ENCODE measurements at regions not wholly inside any gene's neighbourhood (a gene's known extent, or its start where the extent isn't known, plus 50 kb on each side); places are given as distances from the start of the nearest gene placed in this dataset.

DNA sequence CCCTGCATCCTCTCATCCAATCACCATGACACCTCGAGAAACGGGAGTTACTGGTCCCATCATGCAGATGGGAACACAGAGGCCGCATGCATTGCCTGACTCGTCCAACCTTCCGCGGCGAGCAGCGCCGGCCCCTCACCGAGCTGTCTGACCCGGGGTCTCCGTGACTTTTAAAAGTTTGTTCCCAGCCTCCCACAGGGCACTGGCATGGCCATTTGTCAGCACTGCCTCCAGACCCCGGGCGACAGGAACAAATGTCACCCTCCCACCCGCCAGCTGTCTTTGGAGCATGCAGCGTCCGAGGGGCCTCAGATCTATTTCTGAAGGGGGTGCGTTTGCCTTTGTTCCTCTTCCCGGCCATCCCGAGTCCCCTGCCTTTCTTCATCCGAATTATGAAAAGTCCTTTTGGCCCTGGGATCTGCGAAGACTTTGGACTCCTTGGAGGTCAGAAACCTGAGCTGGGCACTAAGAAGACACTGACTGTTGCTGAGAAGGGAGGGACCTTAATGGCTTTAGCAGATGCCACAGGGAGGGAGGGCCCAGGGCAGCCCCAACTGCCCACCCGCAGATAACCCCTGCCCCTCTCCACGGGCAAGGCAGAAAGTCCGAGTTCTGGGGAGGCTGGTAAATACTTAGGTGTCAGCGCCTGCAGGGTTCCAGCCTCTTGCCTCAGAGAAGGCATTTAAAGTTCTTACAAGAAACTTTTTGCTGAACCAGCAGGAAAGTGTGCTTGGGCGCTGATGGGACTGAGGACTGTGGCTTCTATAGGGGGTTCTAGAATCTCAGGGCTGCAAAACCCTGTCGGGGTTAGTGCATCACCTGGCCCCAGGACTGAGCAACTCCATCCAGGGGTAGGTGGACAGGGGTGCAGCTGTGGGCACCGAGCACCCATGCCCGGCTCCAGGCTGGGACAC, 348.1 kb downstream of the FOXL1 start:
- no peaks in the 10 kb centered on the region for H4K20me1 ChIP-seq
- H3K4me1 ChIP-seq: no peaks in the 10 kb centered on the region
- H3K27me3 ChIP-seq: peaks cover 32% of the 10 kb centered on the region
- no peak overlapping the region for H3K4me2 ChIP-seq
- no peak overlapping the region for H3K9ac ChIP-seq
- no peaks in the 10 kb centered on the region for H3K36me3 ChIP-seq
- TF ChIP-seq Cebpa-rat (IDR thresholded peaks at IDR 0.05): no peak
- no peak overlapping the region for H3K27ac ChIP-seq
- H3K9me3 ChIP-seq: peaks cover 2% of the 10 kb centered on the region
- H3K4me3 ChIP-seq: no peak overlapping the region

DNA sequence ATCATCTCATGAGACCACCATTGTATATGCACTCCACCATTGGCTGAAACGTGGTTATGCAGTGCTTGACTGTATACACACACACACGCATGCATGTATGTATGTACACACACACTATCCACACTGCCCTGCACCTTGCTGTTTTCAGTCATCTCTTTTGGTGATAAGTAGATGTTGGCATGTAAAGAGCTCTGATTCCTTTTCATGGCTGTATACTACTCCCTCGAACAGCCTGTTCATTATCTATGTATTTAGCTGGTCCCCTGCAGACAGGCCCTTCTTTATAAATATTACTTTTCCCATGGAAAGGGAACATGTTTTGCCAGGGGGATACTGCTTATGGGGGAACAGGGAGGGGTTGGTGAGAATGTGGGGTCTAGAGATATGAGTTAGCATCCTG, 349.4 kb downstream of the FOXL1 start:
- no peak overlapping the region for H3K4me2 ChIP-seq
- H3K27me3 ChIP-seq: peaks cover 32% of the 10 kb centered on the region
- H3K36me3 ChIP-seq: no peaks in the 10 kb centered on the region
- no peaks in the 10 kb centered on the region for H4K20me1 ChIP-seq
- TF ChIP-seq Cebpa-rat (IDR thresholded peaks at IDR 0.05): no peak
- no peaks in the 10 kb centered on the region for H3K9me3 ChIP-seq
- no peak overlapping the region for H3K27ac ChIP-seq
- H3K9ac ChIP-seq: no peak overlapping the region
- H3K4me1 ChIP-seq: no peaks in the 10 kb centered on the region
- H3K4me3 ChIP-seq: no peak overlapping the region

DNA sequence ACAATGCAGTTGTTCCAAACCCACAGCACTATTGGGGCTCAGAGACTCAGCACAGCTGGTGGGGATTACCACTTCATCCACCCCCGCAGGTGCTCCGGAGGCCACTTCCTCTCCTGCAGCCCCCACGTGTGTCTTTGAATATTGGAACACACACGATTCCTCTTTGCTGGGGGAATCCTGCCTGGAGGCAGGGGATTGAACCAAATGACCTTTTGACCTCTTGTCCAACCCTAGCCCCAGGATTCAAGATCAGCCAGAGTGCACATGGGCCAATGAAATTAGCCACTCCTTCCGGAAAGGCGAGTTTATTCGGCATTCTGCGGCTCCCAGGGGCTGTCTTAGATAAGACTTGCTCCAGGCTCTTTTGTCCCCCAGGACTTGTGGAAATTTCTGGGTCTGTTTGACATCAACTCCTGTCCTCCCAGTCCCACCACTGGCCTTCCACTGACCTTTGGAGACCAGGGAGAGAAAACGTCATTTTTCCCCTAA, 350.2 kb downstream of the FOXL1 start:
- Histone ChIP-seq H3K4me3 (no peak overlapping the region), H3K27me3 (peaks cover 32% of the 10 kb centered on the region)

DNA sequence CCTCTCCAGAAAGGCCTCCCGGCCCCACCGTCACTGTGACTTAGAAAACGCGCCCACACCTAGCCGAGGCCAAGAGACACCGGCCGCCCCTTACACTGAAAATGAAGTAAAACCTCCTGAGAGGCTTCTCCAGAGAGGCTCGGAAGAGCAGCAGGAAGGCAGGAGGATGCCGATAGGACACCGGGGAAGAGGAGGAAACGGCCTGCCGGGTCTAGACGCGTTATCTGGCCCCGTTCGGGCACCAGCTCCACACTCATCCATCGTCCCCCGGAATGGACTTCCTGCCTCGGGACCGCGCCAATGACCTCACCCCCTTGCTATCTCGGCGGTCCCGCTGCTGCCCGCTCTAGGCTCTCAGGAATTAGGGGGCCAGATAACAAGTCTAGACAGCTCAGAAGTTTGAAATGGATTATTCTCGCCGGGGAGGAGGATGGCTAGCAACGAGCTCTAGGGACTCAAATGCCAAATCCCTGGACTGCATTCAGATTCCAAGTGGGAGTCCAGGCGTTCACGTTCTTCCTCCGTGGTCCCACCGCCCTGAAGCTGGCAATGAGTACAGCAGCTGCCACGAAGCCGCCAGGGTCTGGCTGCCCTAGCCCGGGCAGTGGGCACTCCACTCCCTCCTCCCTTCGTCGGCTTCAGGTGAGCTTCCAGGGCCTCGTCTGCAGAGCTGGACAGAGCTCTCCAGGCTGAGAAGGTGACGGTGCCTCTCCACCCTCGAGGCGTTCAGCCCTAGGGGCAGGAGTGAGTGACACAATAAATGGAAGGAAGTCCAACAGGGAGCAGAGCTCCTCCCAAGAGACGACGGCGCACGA, 350.9 kb downstream of the FOXL1 start:
- no peaks in the 10 kb centered on the region for H3K9me3 ChIP-seq
- no peaks in the 10 kb centered on the region for H4K20me1 ChIP-seq
- H3K36me3 ChIP-seq: no peaks in the 10 kb centered on the region
- H3K4me3 ChIP-seq: no peak overlapping the region
- no peak overlapping the region for H3K4me2 ChIP-seq
- H3K27me3 ChIP-seq: peaks cover 32% of the 10 kb centered on the region
- H3K27ac ChIP-seq: no peak overlapping the region
- H3K9ac ChIP-seq: no peak overlapping the region
- TF ChIP-seq Cebpa-rat (IDR thresholded peaks at IDR 0.05): no peak
- no peaks in the 10 kb centered on the region for H3K4me1 ChIP-seq

More for the DNA sequence above, 350.2 kb downstream of the FOXL1 start:
- H4K20me1 ChIP-seq: no peaks in the 10 kb centered on the region
- no peaks in the 10 kb centered on the region for H3K36me3 ChIP-seq
- no peaks in the 10 kb centered on the region for H3K9me3 ChIP-seq
- no peak for TF ChIP-seq Cebpa-rat (IDR thresholded peaks at IDR 0.05)
- no peak overlapping the region for H3K9ac ChIP-seq
- H3K4me1 ChIP-seq: no peaks in the 10 kb centered on the region
- no peak overlapping the region for H3K27ac ChIP-seq
- H3K4me2 ChIP-seq: no peak overlapping the region

DNA sequence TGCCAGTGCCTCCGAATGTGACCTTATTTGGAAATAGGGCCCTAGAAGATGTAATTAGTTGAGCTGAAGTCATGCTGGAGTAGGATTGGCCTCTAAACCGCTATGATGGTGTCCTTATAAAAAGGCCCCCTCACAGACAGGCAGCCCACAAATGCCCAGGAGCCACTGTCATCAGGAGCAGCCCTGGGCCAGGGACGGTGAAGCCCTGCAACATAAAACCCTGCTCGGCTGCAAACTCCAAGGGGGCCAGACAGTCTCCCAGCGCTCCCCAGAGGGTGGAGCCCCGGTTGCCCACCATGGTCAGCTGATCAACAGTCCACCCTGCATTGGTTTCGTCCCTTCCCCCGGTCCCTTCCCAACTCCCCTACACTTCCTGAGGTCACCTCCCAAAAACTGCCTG, 351.7 kb downstream of the FOXL1 start:
- Histone ChIP-seq H3K4me2 (no peak overlapping the region), H3K36me3 (no peaks in the 10 kb centered on the region), H3K27ac (no peak overlapping the region), H3K4me1 (peaks cover 6% of the 10 kb centered on the region), H4K20me1 (no peaks in the 10 kb centered on the region), H3K9ac (no peak overlapping the region), H3K9me3 (no peaks in the 10 kb centered on the region), H3K4me3 (no peak overlapping the region), H3K27me3 (peaks cover 32% of the 10 kb centered on the region)
- TF ChIP-seq Cebpa-rat (IDR thresholded peaks at IDR 0.05): no peak

DNA sequence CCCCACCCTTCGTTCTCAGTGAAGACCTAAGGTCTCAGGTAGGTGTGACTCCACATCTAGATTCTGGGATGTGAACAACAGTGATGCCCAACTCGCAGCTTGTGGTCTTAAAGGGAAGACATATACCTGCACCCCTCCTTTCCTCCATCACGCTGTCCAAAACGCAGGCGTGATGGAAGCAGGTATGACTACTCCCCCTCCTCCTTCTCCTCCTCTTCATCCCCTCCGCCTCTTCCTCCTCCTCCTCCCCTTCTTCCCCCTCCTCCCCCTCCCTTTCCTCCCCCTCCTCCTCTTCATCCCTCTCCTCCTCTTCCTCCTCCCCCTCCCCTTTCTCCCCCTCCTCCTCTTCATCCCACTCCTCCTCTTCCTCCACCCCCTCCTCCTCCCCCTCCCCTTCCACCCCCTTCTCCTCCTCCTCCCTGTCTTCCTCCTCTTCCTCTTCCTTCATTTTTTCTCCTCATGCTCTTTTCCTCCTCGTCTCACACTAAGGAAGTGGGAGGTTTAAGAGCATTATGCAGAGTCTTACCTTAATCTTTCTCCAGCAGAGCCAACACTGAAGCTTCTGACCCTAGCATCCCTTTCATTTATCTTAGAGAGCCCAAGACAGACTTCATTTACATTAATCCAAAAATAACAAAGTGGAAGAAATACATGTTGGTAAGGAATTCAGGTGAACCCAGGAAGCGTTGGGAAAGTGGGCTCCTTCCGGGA, 352.5 kb downstream of the FOXL1 start:
- Histone ChIP-seq H3K9me3 (no peaks in the 10 kb centered on the region), H3K4me1 (peaks cover 9% of the 10 kb centered on the region), H4K20me1 (no peaks in the 10 kb centered on the region), H3K27me3 (peaks cover 32% of the 10 kb centered on the region), H3K9ac (no peak overlapping the region), H3K4me2 (no peak overlapping the region), H3K4me3 (no peak overlapping the region), H3K36me3 (no peaks in the 10 kb centered on the region), H3K27ac (no peak overlapping the region)
- no peak for TF ChIP-seq Cebpa-rat (IDR thresholded peaks at IDR 0.05)

DNA sequence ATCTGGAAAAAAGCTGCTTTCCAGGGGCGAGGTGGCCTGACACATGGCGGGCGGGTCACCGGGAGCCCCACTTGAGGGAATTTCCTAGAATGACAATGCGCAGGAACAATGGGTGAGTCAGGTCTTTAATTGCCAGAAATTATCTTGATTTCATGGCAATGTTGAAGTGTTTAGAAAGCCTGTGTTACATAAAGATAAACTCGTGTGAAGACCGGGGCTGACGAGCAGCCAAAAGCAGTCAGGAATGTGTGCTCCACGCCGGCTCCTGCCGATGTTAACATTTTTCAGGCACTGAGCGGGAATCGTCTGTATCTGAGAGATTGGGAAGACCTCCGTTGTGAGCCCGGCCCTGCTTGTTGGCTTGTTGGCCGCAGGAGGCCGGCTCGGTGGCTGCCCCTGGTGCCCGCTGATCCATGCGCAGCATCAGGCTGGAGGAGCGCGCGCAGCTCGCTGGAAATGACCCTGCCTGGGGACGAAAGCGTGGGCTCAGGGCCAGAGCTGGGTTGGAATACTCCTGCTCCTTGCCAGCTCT, 353.1 kb downstream of the FOXL1 start:
- peaks cover 9% of the 10 kb centered on the region for H3K4me1 ChIP-seq
- H3K4me2 ChIP-seq: no peak overlapping the region
- H3K27me3 ChIP-seq: peaks cover 32% of the 10 kb centered on the region
- H3K9ac ChIP-seq: no peak overlapping the region
- no peak for TF ChIP-seq Cebpa-rat (IDR thresholded peaks at IDR 0.05)
- no peak overlapping the region for H3K27ac ChIP-seq
- H3K9me3 ChIP-seq: no peaks in the 10 kb centered on the region
- H3K4me3 ChIP-seq: no peak overlapping the region
- H4K20me1 ChIP-seq: no peaks in the 10 kb centered on the region
- no peaks in the 10 kb centered on the region for H3K36me3 ChIP-seq

DNA sequence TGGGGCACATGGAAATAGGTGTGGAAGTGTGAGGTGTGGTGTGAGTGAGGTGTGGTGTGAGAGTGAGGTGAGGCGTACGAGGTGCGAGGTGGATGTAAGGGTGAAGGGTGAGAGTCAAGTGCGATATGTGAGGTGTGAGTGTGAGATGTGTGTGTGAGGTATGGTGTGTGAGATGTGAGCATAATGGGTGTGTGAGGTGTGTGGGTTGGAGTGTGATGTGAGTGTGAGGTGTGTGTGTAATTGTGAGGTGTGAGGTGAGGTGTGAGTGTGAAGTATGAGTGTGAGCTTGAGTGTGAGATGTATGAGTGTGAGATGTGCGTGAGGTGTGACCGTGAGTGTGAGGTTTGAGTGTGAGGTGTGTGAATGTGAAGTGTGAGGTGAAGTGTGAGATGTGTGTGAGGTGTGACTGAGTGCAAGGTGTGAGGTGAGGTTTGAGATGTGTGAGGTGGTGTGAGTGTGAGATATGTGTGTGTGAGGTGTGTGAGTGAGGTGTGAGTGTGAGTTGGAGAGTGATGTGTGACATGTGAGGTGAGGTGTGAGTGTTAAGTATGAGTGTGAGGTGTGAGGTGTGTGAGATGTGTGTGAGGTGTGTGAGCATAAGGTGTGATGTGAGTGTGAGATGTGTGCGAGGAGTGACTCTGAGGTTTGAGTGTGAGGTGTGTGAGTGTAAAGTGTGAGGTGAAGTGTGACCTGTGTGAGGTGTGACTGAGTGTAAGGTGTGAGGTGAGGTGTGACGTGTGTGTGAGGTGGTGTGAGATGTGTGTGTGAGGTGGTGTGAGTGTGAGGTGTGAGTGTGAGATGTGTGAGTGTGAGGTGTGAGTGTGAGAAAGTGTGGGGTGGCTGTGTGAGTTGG, 354.0 kb downstream of the FOXL1 start:
- H3K4me2 ChIP-seq: no peak overlapping the region
- H3K27me3 ChIP-seq: peaks cover 32% of the 10 kb centered on the region
- no peak overlapping the region for H3K9ac ChIP-seq
- H3K4me3 ChIP-seq: no peak overlapping the region
- H3K9me3 ChIP-seq: no peaks in the 10 kb centered on the region
- no peaks in the 10 kb centered on the region for H3K36me3 ChIP-seq
- no peaks in the 10 kb centered on the region for H4K20me1 ChIP-seq
- H3K4me1 ChIP-seq: peaks cover 9% of the 10 kb centered on the region
- TF ChIP-seq Cebpa-rat (IDR thresholded peaks at IDR 0.05): no peak
- no peak overlapping the region for H3K27ac ChIP-seq

Measured in BLaER1 (cell line).